ENCODE measurements at regions not wholly inside any gene's neighbourhood (a gene's known extent, or its start where the extent isn't known, plus 50 kb on each side); places are given as distances from the start of the nearest gene placed in this dataset.
"Not testable (repeated sequence)": the region's sequence is repeated elsewhere in the genome, so short reads cannot be mapped to it uniquely, and the experiment has no call there.

GRCh38 chr7:65582518-65583119 lies 209.0 kb downstream of the ZNF92 start:
- TF ChIP-seq CTCF (optimal IDR thresholded peaks at IDR 0.05 in 1 of 3, IDR thresholded peaks at IDR 0.05 in 1 of 3, conservative IDR thresholded peaks at IDR 0.05 in 1 of 3; ENCODE audit: extremely low read depth in 1 of 3, insufficient read depth in 2 of 3, low read length in 3 of 3); EZH2 (IDR thresholded peaks at IDR 0.05; ENCODE audit: low read length): not testable (repeated sequence)

Measured in keratinocyte (primary cell).